Glomerular visceral epithelial cell (primary cell): ENCODE measurements at regions not wholly inside any gene's neighbourhood (a gene's known extent, or its start where the extent isn't known, plus 50 kb on each side); places are given as distances from the start of the nearest gene placed in this dataset.
"Not testable (repeated sequence)": the region's sequence is repeated elsewhere in the genome, so short reads cannot be mapped to it uniquely, and the experiment has no call there.

Experiments used
- DNase-seq: peaks from one replicate; pipeline ENCODE4 v3.0.0-alpha.2; 2016; ENCODE audit errors: extremely low spot score

- DNase-seq = not testable (repeated sequence)
Measured at GRCh38 chr2:89795530-89795929, 1104.1 kb downstream of the RPIA start.

GRCh38 chr2:89797320-89798038 lies 1106.0 kb downstream of the RPIA start:
- DNase-seq = no peak

- DNase-seq = not testable (repeated sequence)
Measured at GRCh38 chr2:89801207-89801606, 1109.7 kb downstream of the RPIA start.

- not testable (repeated sequence) for DNase-seq
Measured at GRCh38 chr2:89806363-89806762, 1114.9 kb downstream of the RPIA start.

GRCh38 chr2:89811295-89811694 lies 1119.8 kb downstream of the RPIA start:
- no peak for DNase-seq

GRCh38 chr2:89811910-89812309 lies 1120.4 kb downstream of the RPIA start:
- DNase-seq = not testable (repeated sequence)

GRCh38 chr2:89814359-89814758 lies 1122.9 kb downstream of the RPIA start:
- not testable (repeated sequence) for DNase-seq

- DNase-seq = no peak
Measured at GRCh38 chr2:89818873-89819272, 1127.4 kb downstream of the RPIA start.

GRCh38 chr2:89819809-89820208 lies 1128.3 kb downstream of the RPIA start:
- DNase-seq = no peak

GRCh38 chr2:89820248-89820647 lies 1128.8 kb downstream of the RPIA start:
- DNase-seq = no peak

- DNase-seq = no peak
Measured at GRCh38 chr2:89821455-89821945, 1130.0 kb downstream of the RPIA start.

GRCh38 chr2:89822342-89822741 lies 1130.9 kb downstream of the RPIA start:
- DNase-seq = not testable (repeated sequence)

- no peak for DNase-seq
Measured at GRCh38 chr2:89823556-89823955, 1132.1 kb downstream of the RPIA start.

- no peak for DNase-seq
Measured at GRCh38 chr2:89825034-89825433, 1133.6 kb downstream of the RPIA start.

GRCh38 chr2:89826741-89827140 lies 1135.3 kb downstream of the RPIA start:
- not testable (repeated sequence) for DNase-seq

- DNase-seq = not testable (repeated sequence)
Measured at GRCh38 chr2:89827829-89828228, 1136.4 kb downstream of the RPIA start.

GRCh38 chr2:89828416-89828815 lies 1136.9 kb downstream of the RPIA start:
- DNase-seq = not testable (repeated sequence)

GRCh38 chr2:89828961-89829631 lies 1137.6 kb downstream of the RPIA start:
- DNase-seq = not testable (repeated sequence)

GRCh38 chr2:89829828-89830227 lies 1138.4 kb downstream of the RPIA start:
- DNase-seq = no peak

GRCh38 chr2:89830341-89831218 lies 1139.1 kb downstream of the RPIA start:
- DNase-seq = not testable (repeated sequence)

GRCh38 chr2:89831641-89832498 lies 1140.4 kb downstream of the RPIA start:
- no peak for DNase-seq
